H9 (cell line): ENCODE measurements at regions not wholly inside any gene's neighbourhood (a gene's known extent, or its start where the extent isn't known, plus 50 kb on each side); places are given as distances from the start of the nearest gene placed in this dataset.

Experiments
- DNase-seq: peaks from one replicate; pipeline ENCODE4 v3.0.0-alpha.2; 2017
- H2AFZ ChIP-seq: one replicate; pipeline ENCODE4 v1.6.1; 2013; ENCODE audit warnings: mild to moderate bottlenecking, low read length, control low read depth, moderate library complexity
- H2AK5ac ChIP-seq: 2 replicates; pipeline ENCODE4 v1.6.1; 2013; ENCODE audit warnings: low read length, control low read depth, mixed read lengths; ENCODE audit not compliant: insufficient read length
- H2BK120ac ChIP-seq: one replicate; pipeline ENCODE4 v1.6.1; 2013; ENCODE audit warnings: low read depth, mild to moderate bottlenecking, low read length, control low read depth, inconsistent platforms; ENCODE audit not compliant: poor library complexity, severe bottlenecking
- H2BK12ac ChIP-seq: 2 replicates; pipeline ENCODE4 v1.6.1; 2013; ENCODE audit warnings: low read length, control low read depth, mixed read lengths, low read depth; ENCODE audit not compliant: insufficient read length
- H2BK15ac ChIP-seq: 2 replicates; pipeline ENCODE4 v1.6.1; 2013; ENCODE audit warnings: low read depth, low read length, control low read depth
- H2BK20ac ChIP-seq: one replicate; pipeline ENCODE4 v1.6.1; 2013; ENCODE audit warnings: low read depth, mild to moderate bottlenecking, low read length, control low read depth, inconsistent platforms; ENCODE audit not compliant: poor library complexity, severe bottlenecking
- H2BK5ac ChIP-seq: 2 replicates; pipeline ENCODE4 v1.6.1; 2013; ENCODE audit warnings: low read length, control low read depth, mixed read lengths; ENCODE audit not compliant: insufficient read length
- H3K14ac ChIP-seq: 2 replicates; pipeline ENCODE4 v1.6.1; 2013; ENCODE audit warnings: low read length, control low read depth; ENCODE audit not compliant: insufficient read depth
- H3K18ac ChIP-seq: 2 replicates; pipeline ENCODE4 v1.6.1; 2013; ENCODE audit warnings: low read depth, mild to moderate bottlenecking, mixed read lengths, low read length, control low read depth; ENCODE audit not compliant: insufficient read length
- H3K23ac ChIP-seq: 2 replicates; pipeline ENCODE4 v1.6.1; 2013; ENCODE audit warnings: low read length, control low read depth, mixed read lengths, low read depth; ENCODE audit not compliant: insufficient read length
- H3K23me2 ChIP-seq: 2 replicates; pipeline ENCODE4 v1.6.1; 2013; ENCODE audit warnings: low read depth, mild to moderate bottlenecking, mixed read lengths, low read length, control low read depth; ENCODE audit not compliant: insufficient read length, poor library complexity, severe bottlenecking
- H3K27ac ChIP-seq: 2 replicates; pipeline ENCODE4 v1.5.1; 2013; ENCODE audit warnings: low read length, control low read depth, mixed read lengths, low read depth; ENCODE audit not compliant: insufficient read length
- H3K27me3 ChIP-seq: 2 replicates; pipeline ENCODE4 v1.6.1; 2013; ENCODE audit warnings: low read length, control low read depth, inconsistent platforms; ENCODE audit not compliant: insufficient read depth
- H3K4ac ChIP-seq: 2 replicates; pipeline ENCODE4 v1.6.1; 2013; ENCODE audit warnings: low read depth, mild to moderate bottlenecking, control low read depth, inconsistent platforms, low read length, moderate library complexity
- H3K4me1 ChIP-seq: 2 replicates; pipeline ENCODE4 v1.6.1; 2013; ENCODE audit warnings: low read length, control low read depth, inconsistent platforms; ENCODE audit not compliant: insufficient read depth
- H3K4me2 ChIP-seq: 2 replicates; pipeline ENCODE4 v1.6.1; 2013; ENCODE audit warnings: low read length, control low read depth, mixed read lengths; ENCODE audit not compliant: insufficient read length, insufficient read depth
- H3K56ac ChIP-seq: 2 replicates; pipeline ENCODE4 v1.6.1; 2013; ENCODE audit warnings: low read depth, mild to moderate bottlenecking, mixed read lengths, low read length, control low read depth; ENCODE audit not compliant: insufficient read length
- H3K79me1 ChIP-seq: 2 replicates; pipeline ENCODE4 v1.6.1; 2013; ENCODE audit warnings: low read depth, mild to moderate bottlenecking, moderate library complexity, low read length, control low read depth, inconsistent platforms; ENCODE audit not compliant: insufficient read depth, poor library complexity, severe bottlenecking
- H3K79me2 ChIP-seq: 2 replicates; pipeline ENCODE4 v1.6.1; 2013; ENCODE audit warnings: low read length, control low read depth, inconsistent platforms; ENCODE audit not compliant: insufficient read depth
- H3K9ac ChIP-seq: 2 replicates; pipeline ENCODE4 v1.6.1; 2013; ENCODE audit warnings: low read length, control low read depth, mixed read lengths; ENCODE audit not compliant: insufficient read length; ENCODE audit errors: extremely low read depth
- H3K9me3 ChIP-seq: one replicate; pipeline ENCODE4 v1.6.1; 2013; ENCODE audit warnings: low read depth, low read length, inconsistent platforms; ENCODE audit not compliant: control insufficient read depth
- H3T11ph ChIP-seq: one replicate; pipeline ENCODE4 v1.6.1; 2013; ENCODE audit warnings: mild to moderate bottlenecking, low read length, control low read depth, inconsistent platforms
- H4K20me1 ChIP-seq: one replicate; pipeline ENCODE4 v1.6.1; 2013; ENCODE audit not compliant: control insufficient read depth, insufficient read length, insufficient read depth
- H4K5ac ChIP-seq: 2 replicates; pipeline ENCODE4 v1.6.1; 2013; ENCODE audit warnings: low read depth, mild to moderate bottlenecking, mixed read lengths, low read length, control low read depth; ENCODE audit not compliant: insufficient read length
- H4K8ac ChIP-seq: replicated peaks from 2 replicates; pipeline ENCODE4 v1.6.1; 2013; ENCODE audit warnings: low read length, control low read depth, mixed read lengths, low read depth; ENCODE audit not compliant: insufficient read length
- H4K91ac ChIP-seq: 2 replicates; pipeline ENCODE4 v1.6.1; 2013; ENCODE audit warnings: low read depth, mild to moderate bottlenecking, moderate library complexity, mixed read lengths, low read length, control low read depth; ENCODE audit not compliant: insufficient read length
- H3K27ac Mint-ChIP-seq, 3 experiments: 2 replicates in 2 of 3; 3 replicates in 1 of 3; pipeline ENCODE4 v1.8.0; 2020 to 2021; ENCODE audit warnings: mixed read lengths in 3 of 3, mild to moderate bottlenecking in 1 of 3, moderate library complexity in 1 of 3
- H3K27me3 Mint-ChIP-seq: 2 replicates; pipeline ENCODE4 v1.8.0; 2021; ENCODE audit warnings: low read depth, mild to moderate bottlenecking, moderate library complexity, mixed read lengths
- H3K36me3 Mint-ChIP-seq, 3 experiments: 2 replicates in 2 of 3; 3 replicates in 1 of 3; pipeline ENCODE4 v1.8.0; 2020 to 2021; ENCODE audit warnings: low read depth in 3 of 3, mixed read lengths in 3 of 3; ENCODE audit not compliant: insufficient read depth in 1 of 3
- H3K4me1 Mint-ChIP-seq, 2 experiments: 2 replicates each; pipeline ENCODE4 v1.8.0; 2020; ENCODE audit warnings: mixed read lengths in 2 of 2
- H3K4me3 Mint-ChIP-seq, 2 experiments: 2 replicates in 1 of 2; 3 replicates in 1 of 2; pipeline ENCODE4 v1.8.0; 2020 to 2021; ENCODE audit warnings: mild to moderate bottlenecking in 2 of 2, mixed read lengths in 2 of 2, moderate library complexity in 1 of 2
- H3K9me3 Mint-ChIP-seq, 2 experiments: 2 replicates in 1 of 2; 3 replicates in 1 of 2; pipeline ENCODE4 v1.8.0; 2020; ENCODE audit warnings: mild to moderate bottlenecking in 2 of 2, mixed read lengths in 2 of 2, moderate library complexity in 1 of 2
- CTCF ChIP-seq: fragments of 200-600 bp; sonication (generic); conservative IDR thresholded peaks from 3 replicates; pipeline ENCODE4 v1.8.0; 2021; ENCODE audit warnings: antibody characterized with exemption, mild to moderate bottlenecking
- WGBS: extraction: QIAGEN DNeasy Blood & Tissue Kit; methylation state at CpG from one replicate; pipeline ENCODE4 v1.1.7; 2013; ENCODE audit warnings: missing lambda C conversion rate, low lambda C conversion rate, mixed read lengths; ENCODE audit not compliant: insufficient read length; ENCODE audit errors: extremely low coverage; 5-methylcytosine and 5-hydroxymethylcytosine counted together

GRCh38 chr2:53303012-53303578 lies 464.5 kb upstream of the CHAC2 start:
- TF ChIP-seq CTCF: no peak
- Histone ChIP-seq H3K18ac (no peak overlapping the region), H3K27me3 (no peaks in the 10 kb centered on the region), H3T11ph (no peak overlapping the region), H3K79me1 (no peaks in the 10 kb centered on the region), H3K4me1 (no peaks in the 10 kb centered on the region), H3K4ac (no peak overlapping the region), H2AK5ac (no peak overlapping the region), H2BK12ac (no peak overlapping the region), H3K9me3 (no peaks in the 10 kb centered on the region), H4K91ac (no peak overlapping the region), H3K27ac (no peak overlapping the region), H3K56ac (no peak overlapping the region), H3K23ac (no peak overlapping the region), H4K20me1 (no peaks in the 10 kb centered on the region), H2BK15ac (no peak overlapping the region), H3K4me2 (no peak overlapping the region), H2AFZ (no peak overlapping the region), H3K79me2 (no peaks in the 10 kb centered on the region), H3K23me2 (no peaks in the 10 kb centered on the region), H2BK20ac (no peak overlapping the region), H2BK120ac (no peak overlapping the region), H4K8ac (no peak overlapping the region), H3K9ac (no peak overlapping the region), H4K5ac (no peak overlapping the region), H3K14ac (no peak overlapping the region), H2BK5ac (no peak overlapping the region)
- Mint-ChIP-seq H3K4me3 (no peak overlapping the region), H3K9me3 (peaks cover 0 to 4% of the 10 kb centered on the region in 2 experiments; a peak in 2 of 5 replicates), H3K27me3 (no peaks in the 10 kb centered on the region), H3K4me1 (no peaks in the 10 kb centered on the region), H3K27ac (no peak overlapping the region), H3K36me3 (no peaks in the 10 kb centered on the region)
- no peak for DNase-seq
- WGBS: no CpG with 5 or more reads among the region's 4 CpGs
